ENCODE measurements at regions not wholly inside any gene's neighbourhood (a gene's known extent, or its start where the extent isn't known, plus 50 kb on each side); places are given as distances from the start of the nearest gene placed in this dataset.

DNA sequence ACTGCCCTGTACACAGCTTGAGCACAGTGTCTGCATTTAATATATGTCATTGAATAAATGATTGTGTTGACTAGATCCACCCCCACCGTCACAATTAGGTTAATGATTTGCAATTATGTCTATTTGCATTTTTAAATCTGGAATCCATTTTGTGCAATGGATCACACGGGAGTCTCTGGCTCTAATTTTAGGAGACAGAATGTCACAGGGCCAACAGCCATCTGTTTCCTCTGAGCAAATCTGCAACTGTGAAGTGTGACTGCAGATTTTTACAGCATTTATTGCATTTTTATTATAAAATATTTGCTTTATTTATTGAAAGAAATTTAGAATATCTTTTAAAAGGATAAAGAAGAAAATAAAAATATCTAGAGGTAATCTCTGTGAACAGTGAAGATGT, 316.8 kb downstream of the HS3ST1 start:
- H3K27ac Mint-ChIP-seq = no peak overlapping the region
- TF ChIP-seq, protein P1, sequence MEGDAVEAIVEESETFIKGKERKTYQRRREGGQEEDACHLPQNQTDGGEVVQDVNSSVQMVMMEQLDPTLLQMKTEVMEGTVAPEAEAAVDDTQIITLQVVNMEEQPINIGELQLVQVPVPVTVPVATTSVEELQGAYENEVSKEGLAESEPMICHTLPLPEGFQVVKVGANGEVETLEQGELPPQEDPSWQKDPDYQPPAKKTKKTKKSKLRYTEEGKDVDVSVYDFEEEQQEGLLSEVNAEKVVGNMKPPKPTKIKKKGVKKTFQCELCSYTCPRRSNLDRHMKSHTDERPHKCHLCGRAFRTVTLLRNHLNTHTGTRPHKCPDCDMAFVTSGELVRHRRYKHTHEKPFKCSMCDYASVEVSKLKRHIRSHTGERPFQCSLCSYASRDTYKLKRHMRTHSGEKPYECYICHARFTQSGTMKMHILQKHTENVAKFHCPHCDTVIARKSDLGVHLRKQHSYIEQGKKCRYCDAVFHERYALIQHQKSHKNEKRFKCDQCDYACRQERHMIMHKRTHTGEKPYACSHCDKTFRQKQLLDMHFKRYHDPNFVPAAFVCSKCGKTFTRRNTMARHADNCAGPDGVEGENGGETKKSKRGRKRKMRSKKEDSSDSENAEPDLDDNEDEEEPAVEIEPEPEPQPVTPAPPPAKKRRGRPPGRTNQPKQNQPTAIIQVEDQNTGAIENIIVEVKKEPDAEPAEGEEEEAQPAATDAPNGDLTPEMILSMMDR (conservative IDR thresholded peaks at IDR 0.05) = no peak
- DNase-seq (ENCODE audit: extremely low spot score, unreplicated experiment) = no peak
- H3K36me3 Mint-ChIP-seq = no peaks in the 10 kb centered on the region
- no peak overlapping the region for H3K4me3 Mint-ChIP-seq
- no peaks in the 10 kb centered on the region for H3K4me1 Mint-ChIP-seq (ENCODE audit: unreplicated experiment)
- H3K27me3 Mint-ChIP-seq = no peaks in the 10 kb centered on the region
- H3K9me3 Mint-ChIP-seq = no peaks in the 10 kb centered on the region

DNA sequence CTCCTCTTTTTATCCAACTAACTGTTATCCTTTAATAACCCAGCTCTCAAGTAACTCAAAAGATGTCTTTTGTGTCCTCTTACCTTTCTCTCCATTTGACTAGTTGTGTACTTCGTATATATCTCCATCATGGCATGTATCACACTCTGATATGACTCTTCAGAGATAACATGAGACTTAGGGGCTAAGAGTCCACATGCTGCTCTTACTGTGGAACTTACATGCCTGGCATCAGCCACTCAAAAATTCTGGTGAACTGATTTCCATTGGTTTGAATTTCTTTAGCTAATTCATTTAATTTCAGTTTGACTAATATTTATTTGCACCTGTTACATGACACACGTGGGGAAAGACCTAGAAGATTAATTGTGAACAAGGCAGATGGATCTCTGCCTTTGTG, 317.3 kb downstream of the HS3ST1 start:
- no peaks in the 10 kb centered on the region for H3K36me3 Mint-ChIP-seq
- no peaks in the 10 kb centered on the region for H3K9me3 Mint-ChIP-seq
- H3K4me1 Mint-ChIP-seq (ENCODE audit: unreplicated experiment) = no peaks in the 10 kb centered on the region
- no peaks in the 10 kb centered on the region for H3K27me3 Mint-ChIP-seq
- no peak overlapping the region for H3K4me3 Mint-ChIP-seq
- DNase-seq (ENCODE audit: extremely low spot score, unreplicated experiment) = no peak
- H3K27ac Mint-ChIP-seq = no peak overlapping the region
- TF ChIP-seq, protein P1 (conservative IDR thresholded peaks at IDR 0.05) = no peak

DNA sequence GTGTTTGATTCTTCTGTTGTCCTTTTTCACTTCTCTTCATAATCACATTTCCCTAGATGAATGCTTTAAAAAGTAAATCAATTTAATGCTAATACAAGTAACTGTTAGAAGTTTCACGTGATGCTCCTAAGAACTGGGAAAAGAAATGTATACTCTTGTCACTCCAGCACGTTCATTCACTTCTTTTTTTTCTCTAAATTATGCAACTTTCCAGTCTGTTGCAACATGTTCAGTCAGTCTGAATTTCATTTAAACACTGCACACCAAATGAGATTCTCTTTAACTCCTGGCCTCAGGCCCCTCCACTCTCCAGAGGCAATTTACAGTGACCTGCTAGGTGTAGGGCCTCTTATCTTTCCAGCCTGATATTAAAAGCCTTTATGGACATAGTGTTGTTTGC, 321.9 kb downstream of the HS3ST1 start:
- no peak for DNase-seq (ENCODE audit: extremely low spot score, unreplicated experiment)
- TF ChIP-seq, protein P1 (conservative IDR thresholded peaks at IDR 0.05) = no peak
- H3K9me3 Mint-ChIP-seq = no peaks in the 10 kb centered on the region
- no peak overlapping the region for H3K27ac Mint-ChIP-seq
- peaks cover 3% of the 10 kb centered on the region for H3K36me3 Mint-ChIP-seq
- no peaks in the 10 kb centered on the region for H3K27me3 Mint-ChIP-seq
- H3K4me1 Mint-ChIP-seq (ENCODE audit: unreplicated experiment) = no peaks in the 10 kb centered on the region
- H3K4me3 Mint-ChIP-seq = no peak overlapping the region

DNA sequence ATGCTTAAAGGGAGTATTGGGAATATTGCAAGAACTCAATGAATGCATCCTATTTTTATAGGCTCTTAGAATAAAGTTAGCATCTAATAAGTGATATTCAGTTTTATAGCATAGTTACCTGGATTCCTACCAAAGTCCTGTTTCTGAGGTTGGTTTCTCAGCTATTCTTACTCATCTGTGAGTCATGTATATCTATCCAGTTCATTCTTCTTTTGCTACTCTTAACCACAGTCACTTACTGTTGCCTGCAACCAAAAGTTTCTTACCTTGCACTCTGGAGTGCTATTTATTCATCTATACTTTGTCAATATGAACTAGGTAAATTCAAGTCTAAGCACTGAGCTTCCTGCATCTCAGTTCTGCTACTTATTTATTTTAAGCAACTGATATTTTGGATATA, 322.5 kb downstream of the HS3ST1 start:
- Mint-ChIP-seq H3K9me3 (no peaks in the 10 kb centered on the region), H3K27me3 (no peaks in the 10 kb centered on the region), H3K27ac (no peak overlapping the region), H3K36me3 (peaks cover 5% of the 10 kb centered on the region), H3K4me3 (no peak overlapping the region), H3K4me1 (ENCODE audit: unreplicated experiment) (no peaks in the 10 kb centered on the region)
- TF ChIP-seq, protein P1 (conservative IDR thresholded peaks at IDR 0.05) = no peak
- no peak for DNase-seq (ENCODE audit: extremely low spot score, unreplicated experiment)

DNA sequence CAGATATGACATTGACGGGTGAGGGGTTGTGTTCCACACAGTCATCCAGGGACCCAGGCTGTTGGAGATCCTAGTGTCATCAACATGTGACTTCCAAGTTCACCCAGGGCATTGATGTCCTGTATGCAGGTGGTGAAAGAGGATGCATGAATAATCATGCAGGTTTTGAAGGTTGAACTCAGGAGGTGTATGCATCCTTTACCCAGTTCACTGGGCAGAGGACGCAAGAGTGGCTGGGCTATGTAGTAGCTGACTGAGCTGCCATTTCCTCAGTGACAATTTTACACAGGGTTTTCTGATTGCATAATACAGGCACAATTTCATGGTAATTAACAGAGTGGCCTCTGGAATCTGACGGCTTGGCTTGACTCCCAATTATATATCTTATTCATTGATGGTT, 323.0 kb downstream of the HS3ST1 start:
- no peak overlapping the region for H3K27ac Mint-ChIP-seq
- H3K4me1 Mint-ChIP-seq (ENCODE audit: unreplicated experiment) = no peaks in the 10 kb centered on the region
- peaks cover 5% of the 10 kb centered on the region for H3K36me3 Mint-ChIP-seq
- DNase-seq (ENCODE audit: extremely low spot score, unreplicated experiment) = no peak
- no peaks in the 10 kb centered on the region for H3K9me3 Mint-ChIP-seq
- H3K4me3 Mint-ChIP-seq = no peak overlapping the region
- H3K27me3 Mint-ChIP-seq = no peaks in the 10 kb centered on the region
- TF ChIP-seq, protein P1 (conservative IDR thresholded peaks at IDR 0.05) = no peak

DNA sequence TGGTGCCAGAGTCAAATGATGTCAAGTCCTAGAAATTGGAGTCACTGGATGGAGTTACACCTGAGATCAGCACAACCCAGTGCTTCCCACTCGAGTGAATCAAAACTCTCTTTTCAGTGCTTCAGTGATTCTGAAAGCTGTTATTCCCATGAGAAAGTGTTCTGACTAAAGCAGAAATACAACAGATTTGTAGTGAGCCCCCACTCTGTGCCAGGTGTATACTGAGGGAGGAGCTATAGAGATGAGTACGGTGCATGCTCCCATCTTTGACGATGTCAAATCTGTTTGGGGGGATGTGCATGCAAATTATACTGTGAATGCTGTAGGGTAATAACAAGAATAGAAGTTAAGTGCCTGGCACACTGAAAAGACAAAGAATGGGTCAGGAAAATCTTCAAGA, 330.2 kb downstream of the HS3ST1 start:
- no peak overlapping the region for H3K27ac Mint-ChIP-seq
- H3K4me3 Mint-ChIP-seq = no peak overlapping the region
- TF ChIP-seq, protein P1 (conservative IDR thresholded peaks at IDR 0.05) = no peak
- H3K36me3 Mint-ChIP-seq = peaks cover 5% of the 10 kb centered on the region
- H3K9me3 Mint-ChIP-seq = peaks cover 6% of the 10 kb centered on the region
- DNase-seq (ENCODE audit: extremely low spot score, unreplicated experiment) = no peak
- no peaks in the 10 kb centered on the region for H3K27me3 Mint-ChIP-seq
- no peaks in the 10 kb centered on the region for H3K4me1 Mint-ChIP-seq (ENCODE audit: unreplicated experiment)

Measured in type B pancreatic cell (in vitro differentiated cells).